ENCODE measurements at regions not wholly inside any gene's neighbourhood (a gene's known extent, or its start where the extent isn't known, plus 50 kb on each side); places are given as distances from the start of the nearest gene placed in this dataset.

GRCh38 chr5:72597456-72597948 is 90.3 kb upstream of the ZNF366 start (continued):
- TF ChIP-seq ZNF239 (CRISPR knock-in tag; IDR thresholded peaks at IDR 0.05) (peak; percentile 36; the same call in 1 of the 2 replicates), ZC3H8 (IDR thresholded peaks at IDR 0.05) (no peak), PHTF2 (CRISPR knock-in tag; IDR thresholded peaks at IDR 0.05) (no peak), RNF219 (CRISPR knock-in tag; IDR thresholded peaks at IDR 0.05) (no peak), PRPF4 (IDR thresholded peaks at IDR 0.05; ENCODE audit: insufficient read depth, low read depth, low read length, poor library complexity, severe bottlenecking) (no peak), E2F3 (CRISPR knock-in tag; IDR thresholded peaks at IDR 0.05) (no peak), ZNF561 (CRISPR knock-in tag; conservative IDR thresholded peaks at IDR 0.05) (no peak), ZNF232 (CRISPR knock-in tag; IDR thresholded peaks at IDR 0.05) (no peak), ZFP30 (CRISPR knock-in tag; IDR thresholded peaks at IDR 0.05; ENCODE audit: borderline replicate concordance) (no peak), ZHX1 (conservative IDR thresholded peaks at IDR 0.05; ENCODE audit: low read length) (0 out of 2 replicates have a peak, but pooled peaks have one; percentile 50), ZNF277 (CRISPR knock-in tag; IDR thresholded peaks at IDR 0.05; ENCODE audit: borderline replicate concordance) (no peak), PHF20 (IDR thresholded peaks at IDR 0.05; ENCODE audit: partially characterized antibody) (no peak), HNRNPK (IDR thresholded peaks at IDR 0.05; ENCODE audit: low read depth, low read length, poor library complexity, severe bottlenecking) (no peak), CAMTA2 (CRISPR knock-in tag; conservative IDR thresholded peaks at IDR 0.05) (no peak), FOXA1 (IDR thresholded peaks at IDR 0.05; ENCODE audit: borderline replicate concordance) (no peak), ZBED1 (IDR thresholded peaks at IDR 0.05) (no peak), CC2D1A (IDR thresholded peaks at IDR 0.05) (peak; percentile 94; the same call in 1 of the 2 replicates), RBBP5 (IDR thresholded peaks at IDR 0.05; ENCODE audit: borderline replicate concordance, insufficient read depth, low read length, poor library complexity, severe bottlenecking) (peak; percentile 36), CREB5 (CRISPR knock-in tag; IDR thresholded peaks at IDR 0.05) (no peak), NFIC (IDR thresholded peaks at IDR 0.05) (peak; percentile 96), HLTF (IDR thresholded peaks at IDR 0.05) (peak; percentile 87), MBD2 (IDR thresholded peaks at IDR 0.05; ENCODE audit: borderline replicate concordance, low read depth) (peak; percentile 81; the same call in 1 of the 2 replicates)
- TF ChIP-seq, protein P1, sequence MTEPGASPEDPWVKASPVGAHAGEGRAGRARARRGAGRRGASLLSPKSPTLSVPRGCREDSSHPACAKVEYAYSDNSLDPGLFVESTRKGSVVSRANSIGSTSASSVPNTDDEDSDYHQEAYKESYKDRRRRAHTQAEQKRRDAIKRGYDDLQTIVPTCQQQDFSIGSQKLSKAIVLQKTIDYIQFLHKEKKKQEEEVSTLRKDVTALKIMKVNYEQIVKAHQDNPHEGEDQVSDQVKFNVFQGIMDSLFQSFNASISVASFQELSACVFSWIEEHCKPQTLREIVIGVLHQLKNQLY (CRISPR knock-in tag; conservative IDR thresholded peaks at IDR 0.05): no peak
